OCI-LY7 (cell line): ENCODE measurements at regions not wholly inside any gene's neighbourhood (a gene's known extent, or its start where the extent isn't known, plus 50 kb on each side); places are given as distances from the start of the nearest gene placed in this dataset.

Source experiments
- EZH2phosphoT487 ChIP-seq: fragments of 200-600 bp; sonication (generic); IDR thresholded peaks from 2 replicates; pipeline ENCODE4 v1.6.1; 2018; ENCODE audit warnings: low read depth, borderline replicate concordance, mild to moderate bottlenecking, mixed run types, antibody characterized with exemption, low read length, moderate library complexity, mixed read lengths
- TF ChIP-seq, protein P1 (sequence below): fragments of 200-600 bp; sonication (generic); conservative IDR thresholded peaks from 2 replicates; pipeline ENCODE4 v1.5.1; 2014; ENCODE audit warnings: mild to moderate bottlenecking, antibody characterized with exemption, low read length, moderate library complexity, mixed read lengths

DNA sequence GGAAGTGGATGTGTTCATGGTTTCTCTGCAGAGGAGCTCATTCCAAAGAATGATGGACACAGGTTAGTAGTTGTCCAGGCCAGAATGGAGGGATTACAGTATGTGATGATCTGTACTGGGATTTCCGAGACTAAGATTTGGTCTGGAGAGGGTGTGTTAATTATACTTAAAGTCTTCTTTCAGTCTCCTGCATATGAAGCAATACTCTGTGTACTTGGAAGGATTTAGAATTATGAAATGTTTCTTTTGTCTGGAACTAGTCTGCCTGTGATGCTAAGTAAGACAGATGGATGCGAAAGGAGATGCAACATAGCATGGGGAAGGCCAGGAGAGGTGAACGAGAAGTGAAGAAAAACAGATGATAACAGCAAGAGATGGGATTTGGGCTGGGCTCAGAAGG is 305.1 kb upstream of the LYZL1 start:
- TF ChIP-seq, protein P1, sequence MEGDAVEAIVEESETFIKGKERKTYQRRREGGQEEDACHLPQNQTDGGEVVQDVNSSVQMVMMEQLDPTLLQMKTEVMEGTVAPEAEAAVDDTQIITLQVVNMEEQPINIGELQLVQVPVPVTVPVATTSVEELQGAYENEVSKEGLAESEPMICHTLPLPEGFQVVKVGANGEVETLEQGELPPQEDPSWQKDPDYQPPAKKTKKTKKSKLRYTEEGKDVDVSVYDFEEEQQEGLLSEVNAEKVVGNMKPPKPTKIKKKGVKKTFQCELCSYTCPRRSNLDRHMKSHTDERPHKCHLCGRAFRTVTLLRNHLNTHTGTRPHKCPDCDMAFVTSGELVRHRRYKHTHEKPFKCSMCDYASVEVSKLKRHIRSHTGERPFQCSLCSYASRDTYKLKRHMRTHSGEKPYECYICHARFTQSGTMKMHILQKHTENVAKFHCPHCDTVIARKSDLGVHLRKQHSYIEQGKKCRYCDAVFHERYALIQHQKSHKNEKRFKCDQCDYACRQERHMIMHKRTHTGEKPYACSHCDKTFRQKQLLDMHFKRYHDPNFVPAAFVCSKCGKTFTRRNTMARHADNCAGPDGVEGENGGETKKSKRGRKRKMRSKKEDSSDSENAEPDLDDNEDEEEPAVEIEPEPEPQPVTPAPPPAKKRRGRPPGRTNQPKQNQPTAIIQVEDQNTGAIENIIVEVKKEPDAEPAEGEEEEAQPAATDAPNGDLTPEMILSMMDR = no peak
- TF ChIP-seq EZH2phosphoT487 = no peak
